ENCODE measurements at regions not wholly inside any gene's neighbourhood (a gene's known extent, or its start where the extent isn't known, plus 50 kb on each side); places are given as distances from the start of the nearest gene placed in this dataset.

- Histone ChIP-seq H3K9me2 (no peaks in the 10 kb centered on the region), H3F3A (replicated peaks; ENCODE audit: insufficient read depth) (no peaks in the 10 kb centered on the region), H2AFZ (ENCODE audit: low read depth) (no peak overlapping the region; the same call in 1 of the 2 replicates), H3K9ac (no peak overlapping the region), H3K79me2 (ENCODE audit: insufficient read depth) (no peaks in the 10 kb centered on the region), H3K4me3 (ENCODE audit: low read depth in 2 of 2, low read length in 1 of 2) (no peak overlapping the region), H3K27me3 (ENCODE audit: insufficient read depth) (no peaks in the 10 kb centered on the region), H3K4me1 (ENCODE audit: control insufficient read depth in 1 of 2, insufficient read depth in 2 of 2, low read depth in 1 of 2, low read length in 1 of 2) (no peaks in the 10 kb centered on the region), H3K9me3 (no peaks in the 10 kb centered on the region), H3K36me3 (replicated peaks in 1 of 2; ENCODE audit: control insufficient read depth in 1 of 2, insufficient read depth in 2 of 2, low read length in 1 of 2) (no peaks in the 10 kb centered on the region), H3K27ac (ENCODE audit: low read depth in 2 of 2, low read length in 1 of 2) (no peak overlapping the region), H3K4me2 (no peak overlapping the region), H4K20me1 (ENCODE audit: insufficient read depth) (no peaks in the 10 kb centered on the region)
- ChIA-PET CTCF (interaction anchor here (1.4 kb wide), 1 partner anchor 9 kb away, joined by 6 read pairs; no protein-coding TSS in a partner anchor), POLR2A (no interaction called here)
- DNase-seq: no peak
- no peak for TF ChIP-seq CHD2 (IDR thresholded peaks at IDR 0.05; ENCODE audit: low read length, partially characterized antibody)
- TF ChIP-seq MAX (IDR thresholded peaks at IDR 0.05; ENCODE audit: low read depth): no peak
- no peak for TF ChIP-seq JUND (IDR thresholded peaks at IDR 0.05)
- TF ChIP-seq FOSL2 (IDR thresholded peaks at IDR 0.05; ENCODE audit: borderline replicate concordance, low read depth): no peak
- no peak for TF ChIP-seq ZBTB33 (IDR thresholded peaks at IDR 0.05; ENCODE audit: borderline replicate concordance, low read depth)
- TF ChIP-seq CTCF (IDR thresholded peaks at IDR 0.05): no peak
- TF ChIP-seq TEAD4 (IDR thresholded peaks at IDR 0.05; ENCODE audit: borderline replicate concordance, insufficient read depth): no peak
- no peak for TF ChIP-seq GATA2 (CRISPR knock-in tag; IDR thresholded peaks at IDR 0.05)
- TF ChIP-seq RXRA (IDR thresholded peaks at IDR 0.05; ENCODE audit: borderline replicate concordance, low read depth): no peak
- no peak for TF ChIP-seq RFX5 (IDR thresholded peaks at IDR 0.05; ENCODE audit: low read length)
- TF ChIP-seq MEF2A (IDR thresholded peaks at IDR 0.05; ENCODE audit: borderline replicate concordance, low read depth): no peak
- no peak for TF ChIP-seq REST (IDR thresholded peaks at IDR 0.05; ENCODE audit: low read depth, low read length)
- no peak for TF ChIP-seq USF2 (IDR thresholded peaks at IDR 0.05; ENCODE audit: borderline replicate concordance, low read depth, low read length)
- TF ChIP-seq ELF1 (IDR thresholded peaks at IDR 0.05): no peak
Observed at GRCh38 chr2:137847443-137847842, 116.8 kb upstream of the HNMT start.
